GM21723 (cell line): ENCODE measurements at regions not wholly inside any gene's neighbourhood (a gene's known extent, or its start where the extent isn't known, plus 50 kb on each side); places are given as distances from the start of the nearest gene placed in this dataset.

Source experiments
- ATAC-seq: cut with Tn5 transposase; IDR thresholded peaks from one replicate; pipeline ENCODE4 v1.9.1; 2021; ENCODE audit warnings: mild to moderate bottlenecking, moderate library complexity; ENCODE audit not compliant: unreplicated experiment

DNA sequence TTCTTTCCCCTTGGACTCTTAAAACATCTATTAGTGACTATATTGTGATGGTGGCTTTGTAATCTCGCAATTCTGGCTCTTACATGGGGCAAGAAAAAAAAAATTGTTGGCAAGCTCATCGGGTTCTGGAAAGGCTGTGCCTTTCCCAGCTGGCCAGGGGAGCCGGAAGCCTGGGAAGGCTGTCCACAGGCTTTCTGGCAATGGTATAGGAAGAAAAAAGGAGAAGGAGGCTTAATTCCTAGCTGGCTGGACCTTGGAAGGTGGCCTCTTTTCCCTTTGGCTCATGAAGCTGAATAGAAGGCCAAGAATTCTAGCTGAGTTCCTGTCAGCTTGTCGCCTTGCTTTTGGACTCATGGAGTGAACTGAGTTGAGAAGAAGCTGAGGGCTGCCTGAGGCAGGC lies 243.5 kb upstream of the SEMA6D start:
- no peak for ATAC-seq

GRCh38 chr15:47475336-47475735 lies 242.0 kb upstream of the SEMA6D start:
- ATAC-seq = no peak

DNA sequence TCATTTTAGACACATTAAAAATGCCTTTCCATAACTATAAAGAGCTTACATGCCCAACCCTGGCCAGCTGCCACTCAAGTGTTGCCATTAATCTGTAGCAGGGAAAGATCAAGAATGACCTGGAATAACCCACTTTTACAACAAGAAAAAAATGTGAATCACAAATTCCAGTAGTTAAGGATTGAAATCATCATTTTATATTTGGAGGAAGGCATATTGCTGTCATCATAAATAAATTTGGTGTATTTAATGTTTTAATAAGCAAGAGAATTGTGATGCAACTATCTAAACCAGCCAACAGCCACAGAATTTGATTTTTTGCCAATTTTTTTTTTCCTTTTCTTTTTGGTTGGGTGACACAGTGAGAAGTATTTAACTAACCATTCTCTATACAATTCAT lies 240.0 kb upstream of the SEMA6D start:
- ATAC-seq = no peak

- ATAC-seq = no peak
Observed at GRCh38 chr15:47484059-47484458, 233.2 kb upstream of the SEMA6D start.

- ATAC-seq = no peak
Observed at GRCh38 chr15:47484997-47485396, 232.3 kb upstream of the SEMA6D start.

DNA sequence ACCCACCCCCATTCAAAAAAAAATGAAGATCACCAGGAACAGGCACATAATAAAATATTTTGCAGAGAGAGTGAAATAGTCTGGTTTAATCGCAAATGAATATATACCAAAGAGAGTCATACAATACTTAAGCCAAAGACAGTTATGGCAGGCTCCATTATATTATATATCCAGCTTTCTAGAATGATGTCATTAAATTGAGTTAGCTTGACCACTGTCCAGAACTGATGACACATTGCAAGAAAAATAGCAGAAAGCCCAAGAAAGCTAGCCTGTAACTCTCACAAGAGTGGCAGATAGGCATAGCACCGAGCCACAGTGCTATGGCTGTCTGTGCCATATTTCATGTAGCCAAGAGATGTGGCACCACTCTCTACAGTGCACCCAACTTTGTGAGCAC lies 231.9 kb upstream of the SEMA6D start:
- no peak for ATAC-seq

DNA sequence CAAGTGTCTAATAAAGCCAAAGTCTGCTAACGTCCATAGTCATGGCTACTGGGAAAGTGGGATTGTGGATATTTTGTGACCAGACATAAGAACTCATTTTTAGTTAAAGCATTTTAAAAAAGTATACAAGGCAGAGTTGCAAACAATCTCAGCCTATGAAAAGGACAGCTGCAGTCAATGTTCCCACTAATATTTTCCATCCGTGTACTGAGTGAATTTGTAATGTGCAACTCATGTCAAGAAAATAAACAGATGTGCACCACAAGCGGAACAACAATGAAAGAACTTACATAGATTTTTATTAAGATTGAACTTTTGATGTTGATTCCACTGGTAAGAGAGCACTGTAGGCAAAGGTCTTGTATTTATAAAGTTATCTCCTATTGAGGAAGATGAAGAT lies 231.3 kb upstream of the SEMA6D start:
- ATAC-seq = no peak

- no peak for ATAC-seq
Observed at GRCh38 chr15:47492195-47492594, 225.1 kb upstream of the SEMA6D start.

- no peak for ATAC-seq
Observed at GRCh38 chr15:47493357-47494247, 223.7 kb upstream of the SEMA6D start.

- ATAC-seq = no peak
Observed at GRCh38 chr15:47496343-47497185, 220.7 kb upstream of the SEMA6D start.

- ATAC-seq = no peak
Observed at GRCh38 chr15:47500842-47501241, 216.5 kb upstream of the SEMA6D start.

DNA sequence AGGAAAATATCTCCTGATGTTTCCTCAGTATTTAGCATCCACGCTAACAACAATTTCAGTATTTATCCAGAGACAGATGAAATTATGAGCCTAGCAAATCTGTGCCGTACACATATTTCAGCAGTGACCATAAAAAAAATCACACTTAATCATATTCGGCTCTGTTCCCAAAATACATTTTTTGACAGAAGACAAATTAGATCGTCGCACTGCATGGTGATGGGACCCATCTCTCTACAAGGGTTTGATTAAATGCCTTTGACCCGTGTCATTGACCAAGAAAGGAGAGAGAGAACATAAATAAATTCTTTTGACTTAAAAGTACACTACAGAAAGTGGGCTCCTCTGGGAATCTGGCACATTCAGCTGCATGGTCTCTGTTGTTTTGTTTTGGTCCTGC lies 215.3 kb upstream of the SEMA6D start:
- ATAC-seq = no peak

DNA sequence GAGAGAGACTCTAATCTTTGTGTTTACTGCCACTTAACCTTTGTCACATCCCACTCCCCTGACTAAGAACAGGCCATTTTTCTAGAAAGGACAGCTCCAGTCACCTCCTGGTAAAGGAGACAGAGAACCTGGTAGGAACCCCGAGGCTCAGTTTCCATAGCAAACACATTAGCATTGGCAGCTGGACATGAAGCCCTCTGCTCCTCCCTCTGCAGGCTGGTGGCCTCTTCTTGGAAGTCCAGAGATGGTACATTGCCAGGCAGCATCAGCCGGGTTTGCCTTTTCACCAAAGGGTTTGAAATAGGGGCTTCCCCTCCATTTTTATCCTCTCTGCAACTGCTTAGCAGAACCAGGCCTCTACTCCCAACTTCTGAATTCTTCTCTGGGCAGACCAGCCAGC lies 213.4 kb upstream of the SEMA6D start:
- no peak for ATAC-seq

DNA sequence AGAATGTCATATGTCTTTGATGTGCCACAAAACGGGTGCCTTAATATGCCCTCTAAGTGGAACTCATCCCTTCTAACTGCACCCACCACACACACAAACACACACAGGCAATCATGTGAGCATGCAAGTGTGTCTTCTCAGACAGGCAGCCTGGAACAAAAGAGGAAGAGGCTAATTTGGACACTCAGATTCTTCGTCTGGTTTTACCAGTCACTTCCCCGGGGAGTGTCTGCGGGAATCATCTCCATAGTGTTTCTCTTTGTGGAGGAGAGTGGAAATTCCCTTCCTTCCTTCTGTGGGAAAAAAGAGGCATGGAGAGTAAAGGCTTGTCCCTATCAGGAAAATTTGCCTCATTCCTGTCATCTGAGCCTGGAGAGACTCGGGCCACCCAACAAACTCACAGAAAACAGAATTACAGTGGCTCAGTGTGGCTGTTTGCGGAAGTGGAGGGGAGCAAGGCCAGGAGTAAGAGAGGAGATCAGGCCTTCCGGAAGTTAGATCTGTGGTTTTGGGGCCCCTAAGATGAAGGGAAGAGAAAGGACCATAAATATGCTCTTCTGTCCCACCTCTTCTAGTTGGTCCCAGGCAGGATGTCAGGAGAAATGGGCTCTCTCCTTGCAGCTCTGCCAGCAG lies 212.6 kb upstream of the SEMA6D start:
- no peak for ATAC-seq

GRCh38 chr15:47505712-47506328 lies 211.5 kb upstream of the SEMA6D start:
- ATAC-seq = no peak

DNA sequence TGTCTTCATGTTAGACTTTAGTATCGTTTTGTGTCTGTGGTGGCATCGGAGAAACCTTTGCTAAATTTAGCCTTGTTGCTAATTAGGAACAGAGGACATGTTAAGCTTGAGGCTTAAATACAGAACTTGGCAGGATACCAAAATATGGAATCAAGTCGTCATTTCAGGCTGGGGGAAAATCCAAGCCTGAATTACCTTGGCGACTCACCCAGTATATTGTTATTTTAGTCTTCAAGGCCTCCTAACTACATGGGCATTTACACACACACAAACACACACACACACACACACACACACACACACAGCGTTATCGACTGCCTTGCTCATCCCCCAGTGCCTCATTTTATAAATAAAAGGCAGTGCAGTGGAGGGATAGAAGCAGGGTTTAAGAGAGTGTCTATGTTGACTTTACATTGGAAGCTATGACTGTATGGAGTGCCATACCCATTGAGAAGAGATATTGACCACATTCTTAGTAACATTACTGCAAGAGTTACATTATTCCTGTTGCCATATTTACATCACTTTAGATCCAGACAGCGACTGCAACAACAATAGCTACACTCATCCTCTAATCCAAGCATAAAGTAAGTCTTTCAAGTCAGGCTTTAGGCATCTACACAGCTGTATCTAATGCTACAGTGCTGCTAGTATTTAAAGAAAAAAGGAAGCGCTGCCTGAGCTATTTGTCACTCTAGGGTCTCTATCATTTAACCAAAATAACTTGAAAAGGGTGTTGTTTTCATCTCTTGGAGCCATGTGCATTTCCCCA lies 210.8 kb upstream of the SEMA6D start:
- no peak for ATAC-seq

GRCh38 chr15:47507221-47507985 lies 209.9 kb upstream of the SEMA6D start:
- ATAC-seq = no peak

GRCh38 chr15:47511261-47511660 lies 206.0 kb upstream of the SEMA6D start:
- no peak for ATAC-seq

- ATAC-seq = no peak
Observed at GRCh38 chr15:47513471-47513870, 203.8 kb upstream of the SEMA6D start.

- ATAC-seq = no peak
Observed at GRCh38 chr15:47514200-47514652, 203.1 kb upstream of the SEMA6D start.
